Esophagus squamous epithelium (tissue), 4 donors: ENCODE measurements at regions not wholly inside any gene's neighbourhood (a gene's known extent, or its start where the extent isn't known, plus 50 kb on each side); places are given as distances from the start of the nearest gene placed in this dataset.

Experiments
- POLR2A ChIP-seq, 4 donors: fragments of 450-650 bp; IDR thresholded peaks; one replicate each; pipeline ENCODE4 v1.6.1; 2017; ENCODE audit warnings: antibody characterized with exemption in 4 of 4, mild to moderate bottlenecking in 4 of 4, moderate library complexity in 3 of 4
- TF ChIP-seq, protein P1 (sequence below), 6 experiments: fragments of 450-650 bp in 4 of 6; fragments of 200-600 bp in 2 of 6; sonication (generic) in 2 of 6; IDR thresholded peaks; one replicate each; pipeline ENCODE4 v1.5.1; 2016 to 2019; ENCODE audit warnings: antibody characterized with exemption in 6 of 6, mild to moderate bottlenecking in 4 of 6, moderate library complexity in 4 of 6

DNA sequence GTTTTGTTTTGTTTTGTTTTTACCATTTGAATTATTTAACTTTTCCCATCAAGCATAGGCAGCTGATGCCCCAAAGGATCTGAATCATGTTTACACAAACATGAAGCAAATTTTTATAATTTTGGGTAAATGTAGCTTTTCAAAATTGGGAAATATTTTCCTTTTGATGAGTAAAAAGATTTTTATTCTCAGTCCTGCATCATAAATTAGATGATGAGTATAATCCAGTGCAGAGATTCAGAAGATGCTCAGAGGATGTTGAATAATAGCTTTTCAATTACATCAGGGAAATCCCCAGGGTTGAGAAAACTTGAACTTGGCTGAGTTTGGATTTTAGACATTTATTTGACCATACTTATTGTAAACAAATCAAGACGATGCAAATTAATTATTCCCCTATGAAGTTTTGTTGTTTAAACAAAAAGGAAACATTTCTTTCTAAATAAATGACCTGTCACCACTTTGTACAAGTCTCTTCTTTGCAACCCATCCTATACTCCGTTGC is 121.7 kb downstream of the FAM204A start:
- TF ChIP-seq, protein P1, sequence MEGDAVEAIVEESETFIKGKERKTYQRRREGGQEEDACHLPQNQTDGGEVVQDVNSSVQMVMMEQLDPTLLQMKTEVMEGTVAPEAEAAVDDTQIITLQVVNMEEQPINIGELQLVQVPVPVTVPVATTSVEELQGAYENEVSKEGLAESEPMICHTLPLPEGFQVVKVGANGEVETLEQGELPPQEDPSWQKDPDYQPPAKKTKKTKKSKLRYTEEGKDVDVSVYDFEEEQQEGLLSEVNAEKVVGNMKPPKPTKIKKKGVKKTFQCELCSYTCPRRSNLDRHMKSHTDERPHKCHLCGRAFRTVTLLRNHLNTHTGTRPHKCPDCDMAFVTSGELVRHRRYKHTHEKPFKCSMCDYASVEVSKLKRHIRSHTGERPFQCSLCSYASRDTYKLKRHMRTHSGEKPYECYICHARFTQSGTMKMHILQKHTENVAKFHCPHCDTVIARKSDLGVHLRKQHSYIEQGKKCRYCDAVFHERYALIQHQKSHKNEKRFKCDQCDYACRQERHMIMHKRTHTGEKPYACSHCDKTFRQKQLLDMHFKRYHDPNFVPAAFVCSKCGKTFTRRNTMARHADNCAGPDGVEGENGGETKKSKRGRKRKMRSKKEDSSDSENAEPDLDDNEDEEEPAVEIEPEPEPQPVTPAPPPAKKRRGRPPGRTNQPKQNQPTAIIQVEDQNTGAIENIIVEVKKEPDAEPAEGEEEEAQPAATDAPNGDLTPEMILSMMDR (IDR thresholded peaks at IDR 0.05), result no peak
- TF ChIP-seq POLR2A (IDR thresholded peaks at IDR 0.05), result no peak
